ENCODE measurements at regions not wholly inside any gene's neighbourhood (a gene's known extent, or its start where the extent isn't known, plus 50 kb on each side); places are given as distances from the start of the nearest gene placed in this dataset.

DNA sequence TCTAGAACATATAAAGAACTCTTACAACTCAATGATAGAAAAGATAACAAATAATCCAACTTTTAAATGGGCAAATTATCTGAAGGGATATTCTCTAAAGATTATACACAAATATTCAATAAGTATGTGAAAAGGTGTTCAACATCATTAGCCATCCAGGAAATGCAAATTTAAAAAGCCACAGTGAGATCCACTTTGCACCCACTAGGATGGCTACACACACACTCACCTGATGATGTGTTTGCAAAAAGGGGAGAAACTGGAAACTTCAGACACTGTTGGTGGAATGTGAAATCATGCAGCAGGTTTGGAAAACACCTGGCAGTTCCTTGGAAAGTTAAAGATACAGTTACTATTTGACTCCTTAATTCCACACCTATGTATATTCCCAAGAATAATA lies 87.2 kb upstream of the GYPC start:
- TF ChIP-seq, protein P1, sequence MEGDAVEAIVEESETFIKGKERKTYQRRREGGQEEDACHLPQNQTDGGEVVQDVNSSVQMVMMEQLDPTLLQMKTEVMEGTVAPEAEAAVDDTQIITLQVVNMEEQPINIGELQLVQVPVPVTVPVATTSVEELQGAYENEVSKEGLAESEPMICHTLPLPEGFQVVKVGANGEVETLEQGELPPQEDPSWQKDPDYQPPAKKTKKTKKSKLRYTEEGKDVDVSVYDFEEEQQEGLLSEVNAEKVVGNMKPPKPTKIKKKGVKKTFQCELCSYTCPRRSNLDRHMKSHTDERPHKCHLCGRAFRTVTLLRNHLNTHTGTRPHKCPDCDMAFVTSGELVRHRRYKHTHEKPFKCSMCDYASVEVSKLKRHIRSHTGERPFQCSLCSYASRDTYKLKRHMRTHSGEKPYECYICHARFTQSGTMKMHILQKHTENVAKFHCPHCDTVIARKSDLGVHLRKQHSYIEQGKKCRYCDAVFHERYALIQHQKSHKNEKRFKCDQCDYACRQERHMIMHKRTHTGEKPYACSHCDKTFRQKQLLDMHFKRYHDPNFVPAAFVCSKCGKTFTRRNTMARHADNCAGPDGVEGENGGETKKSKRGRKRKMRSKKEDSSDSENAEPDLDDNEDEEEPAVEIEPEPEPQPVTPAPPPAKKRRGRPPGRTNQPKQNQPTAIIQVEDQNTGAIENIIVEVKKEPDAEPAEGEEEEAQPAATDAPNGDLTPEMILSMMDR (IDR thresholded peaks at IDR 0.05) = no peak
- TF ChIP-seq ZFX (IDR thresholded peaks at IDR 0.05; ENCODE audit: borderline replicate concordance) = no peak
- H3K27ac ChIP-seq = no peak overlapping the region

DNA sequence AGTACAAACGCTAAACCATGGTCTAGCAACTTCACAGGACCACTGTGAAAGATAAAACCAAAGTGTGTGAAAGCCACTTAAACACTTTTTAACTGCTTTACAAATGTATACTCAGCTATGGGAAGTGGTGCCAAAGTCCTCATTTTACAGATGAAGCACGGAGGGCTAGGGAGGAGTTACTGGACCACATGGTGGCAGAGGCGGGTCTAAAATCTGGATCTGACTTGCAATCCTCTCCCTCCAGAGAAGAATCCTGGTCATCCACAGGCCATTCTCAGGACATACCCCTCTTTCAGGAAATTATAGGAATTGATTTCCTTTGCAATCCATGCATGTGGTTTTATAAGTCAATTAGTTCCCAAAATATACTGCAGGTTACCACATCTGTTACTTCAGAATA lies 84.6 kb upstream of the GYPC start:
- no peak for TF ChIP-seq ZFX (IDR thresholded peaks at IDR 0.05; ENCODE audit: borderline replicate concordance)
- TF ChIP-seq, protein P1 (IDR thresholded peaks at IDR 0.05) = no peak
- H3K27ac ChIP-seq = no peak overlapping the region

DNA sequence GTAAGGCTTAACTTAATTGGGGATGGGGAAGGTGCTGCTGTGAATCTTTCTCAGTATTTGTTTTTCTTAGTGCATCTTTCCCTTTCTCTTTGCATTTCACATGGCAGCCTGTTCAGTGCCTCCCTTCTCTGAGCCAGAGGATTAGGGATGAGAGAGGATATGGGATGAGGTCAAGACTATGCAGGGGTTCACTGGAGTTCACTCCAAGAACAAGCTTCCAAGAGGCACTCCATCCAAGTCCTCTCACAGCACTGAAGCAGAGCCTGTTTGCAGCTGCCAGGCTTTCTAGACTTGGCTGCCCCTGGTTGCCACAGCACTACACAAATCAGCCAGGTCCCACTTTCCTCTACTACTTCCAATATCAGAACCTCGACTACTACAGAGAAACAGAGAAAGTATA lies 80.3 kb upstream of the GYPC start:
- no peak overlapping the region for H3K27ac ChIP-seq
- no peak for TF ChIP-seq ZFX (IDR thresholded peaks at IDR 0.05; ENCODE audit: borderline replicate concordance)
- TF ChIP-seq, protein P1 (IDR thresholded peaks at IDR 0.05) = no peak

DNA sequence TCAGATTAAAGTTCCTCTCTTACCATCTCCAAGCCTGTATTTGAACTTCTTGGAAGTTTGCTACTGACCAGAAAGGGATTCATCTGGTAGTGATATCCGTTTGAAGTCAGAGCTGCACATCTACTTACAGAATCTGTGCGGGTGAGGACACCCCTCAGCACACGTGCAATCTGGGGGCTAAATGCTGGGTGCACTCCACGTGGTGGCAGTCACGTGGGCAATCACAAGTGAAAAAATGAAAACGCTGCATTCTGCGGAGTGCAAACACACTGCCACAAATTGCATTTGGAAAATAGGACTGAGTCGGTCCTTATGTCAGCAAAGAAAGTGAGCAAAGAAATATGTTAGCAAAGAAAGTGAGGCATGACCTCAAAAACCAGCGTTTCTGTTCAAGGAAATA lies 76.1 kb upstream of the GYPC start:
- H3K27ac ChIP-seq = no peak overlapping the region
- TF ChIP-seq, protein P1 (IDR thresholded peaks at IDR 0.05) = no peak
- TF ChIP-seq ZFX (IDR thresholded peaks at IDR 0.05; ENCODE audit: borderline replicate concordance) = no peak

DNA sequence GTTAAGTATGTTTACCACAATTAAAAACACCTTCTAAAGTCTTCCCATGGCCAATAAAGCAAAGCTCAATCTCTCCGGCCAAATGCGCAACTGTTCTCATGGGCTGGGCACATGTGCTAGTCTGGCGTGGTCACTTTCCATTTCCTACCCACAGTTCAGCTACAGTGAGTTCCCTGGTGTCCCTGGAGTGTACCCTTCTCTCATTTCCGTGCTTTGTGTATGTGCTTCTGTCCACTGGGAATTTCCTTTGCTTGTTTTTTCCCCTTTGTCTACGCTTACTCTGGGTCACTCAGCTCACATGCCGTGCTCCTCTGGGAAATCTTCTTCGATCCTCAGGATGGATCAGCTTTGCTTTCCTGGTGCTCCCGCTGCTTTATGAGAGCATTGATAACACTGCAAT lies 69.6 kb upstream of the GYPC start:
- no peak overlapping the region for H3K27ac ChIP-seq
- TF ChIP-seq ZFX (IDR thresholded peaks at IDR 0.05; ENCODE audit: borderline replicate concordance) = no peak
- TF ChIP-seq, protein P1 (IDR thresholded peaks at IDR 0.05) = no peak

DNA sequence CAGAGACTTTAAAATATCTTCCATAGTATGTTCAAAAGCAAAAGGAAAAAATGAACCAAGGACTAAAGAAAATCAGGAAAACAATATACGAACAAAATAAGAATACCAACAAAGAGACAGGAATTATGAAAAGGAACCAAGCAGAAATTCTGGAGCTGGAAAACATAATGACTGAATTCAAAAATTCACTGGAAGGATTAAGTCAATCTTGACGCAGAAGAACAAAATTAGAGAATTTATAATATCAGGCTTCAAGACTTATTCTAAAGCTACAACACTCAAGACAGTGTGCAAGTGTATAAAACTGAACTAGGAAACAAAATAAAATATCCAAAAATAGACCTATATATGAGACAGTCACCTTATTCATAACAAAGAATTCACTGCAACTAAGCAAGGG lies 56.9 kb upstream of the GYPC start:
- no peak overlapping the region for H3K27ac ChIP-seq
- TF ChIP-seq, protein P1 (IDR thresholded peaks at IDR 0.05) = no peak
- no peak for TF ChIP-seq ZFX (IDR thresholded peaks at IDR 0.05; ENCODE audit: borderline replicate concordance)

DNA sequence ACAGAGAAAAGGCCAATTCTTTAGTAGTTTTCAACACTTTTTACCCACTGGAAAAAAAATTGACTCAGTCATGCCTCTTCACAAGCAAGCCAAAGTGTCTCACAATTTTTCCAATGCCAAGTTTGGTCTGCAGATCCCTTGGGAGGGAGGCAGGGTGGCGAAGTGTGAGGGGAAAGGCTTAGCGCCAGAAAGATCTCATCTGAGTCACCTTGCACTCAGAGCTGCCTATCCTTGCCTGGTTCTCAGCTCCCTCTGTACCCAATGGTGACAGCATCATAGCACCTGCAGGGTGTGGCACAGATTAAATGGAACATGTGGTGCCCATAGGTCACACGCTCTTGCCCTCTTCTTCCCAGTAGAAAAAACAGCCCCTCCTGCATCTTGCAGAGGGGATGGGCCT lies 55.2 kb upstream of the GYPC start:
- TF ChIP-seq, protein P1 (IDR thresholded peaks at IDR 0.05) = no peak
- no peak for TF ChIP-seq ZFX (IDR thresholded peaks at IDR 0.05; ENCODE audit: borderline replicate concordance)
- no peak overlapping the region for H3K27ac ChIP-seq

Measured in 22Rv1 (cell line).